Hepatocyte (in vitro differentiated cells): ENCODE measurements at regions not wholly inside any gene's neighbourhood (a gene's known extent, or its start where the extent isn't known, plus 50 kb on each side); places are given as distances from the start of the nearest gene placed in this dataset.

Experiments used
- DNase-seq: peaks from one replicate; pipeline ENCODE4 v3.0.0-alpha.2; 2016; ENCODE audit warnings: low spot score
- H2AFZ ChIP-seq: fragments of 200-600 bp; sonication (generic); 2 replicates; pipeline ENCODE4 v1.6.0; 2016; ENCODE audit warnings: antibody characterized with exemption, mild to moderate bottlenecking
- H3K27ac ChIP-seq: fragments of 200-600 bp; sonication (generic); 2 replicates; pipeline ENCODE4 v1.5.1; 2016; ENCODE audit warnings: mild to moderate bottlenecking
- H3K27me3 ChIP-seq: fragments of 200-600 bp; sonication (generic); 2 replicates; pipeline ENCODE4 v1.6.1; 2016
- H3K36me3 ChIP-seq: fragments of 200-600 bp; sonication (generic); replicated peaks from 2 replicates; pipeline ENCODE4 v1.5.1; 2016; ENCODE audit warnings: low read depth; ENCODE audit not compliant: insufficient read depth
- H3K4me1 ChIP-seq: fragments of 200-600 bp; sonication (generic); 2 replicates; pipeline ENCODE4 v1.5.1; 2016; ENCODE audit warnings: mild to moderate bottlenecking, moderate library complexity; ENCODE audit not compliant: insufficient read depth
- H3K4me2 ChIP-seq: fragments of 200-600 bp; sonication (generic); 2 replicates; pipeline ENCODE4 v1.6.0; 2016
- H3K4me3 ChIP-seq: fragments of 200-600 bp; sonication (generic); 2 replicates; pipeline ENCODE4 v1.5.1; 2016; ENCODE audit warnings: mild to moderate bottlenecking
- H3K79me2 ChIP-seq: fragments of 200-600 bp; sonication (generic); 2 replicates; pipeline ENCODE4 v1.6.0; 2017; ENCODE audit warnings: mild to moderate bottlenecking
- H3K9me2 ChIP-seq: fragments of 200-600 bp; sonication (generic); replicated peaks from 2 replicates; pipeline ENCODE4 v1.6.0; 2017; ENCODE audit warnings: mild to moderate bottlenecking; ENCODE audit not compliant: insufficient read depth
- H3K9me3 ChIP-seq: fragments of 200-600 bp; sonication (generic); 2 replicates; pipeline ENCODE4 v1.5.1; 2016; ENCODE audit warnings: low read depth, mild to moderate bottlenecking
- H4K20me1 ChIP-seq: fragments of 200-600 bp; sonication (generic); 2 replicates; pipeline ENCODE4 v1.6.0; 2016; ENCODE audit warnings: mild to moderate bottlenecking; ENCODE audit not compliant: insufficient read depth, poor library complexity, severe bottlenecking
- EZH2 ChIP-seq: fragments of 200-600 bp; sonication (generic); IDR thresholded peaks from 2 replicates; pipeline ENCODE4 v1.6.1; 2016; ENCODE audit warnings: antibody characterized with exemption, mild to moderate bottlenecking, borderline replicate concordance
- EZH2phosphoT487 ChIP-seq: fragments of 200-600 bp; sonication (generic); IDR thresholded peaks from one replicate; pipeline ENCODE4 v1.6.1; 2018; ENCODE audit warnings: antibody characterized with exemption, mild to moderate bottlenecking, low read depth, moderate library complexity; ENCODE audit not compliant: unreplicated experiment, severe bottlenecking
- WGBS: methylation state at CpG from one replicate; pipeline ENCODE4 v1.1.6; 2016; ENCODE audit warnings: low lambda C conversion rate; ENCODE audit errors: missing lambda C conversion rate; 5-methylcytosine and 5-hydroxymethylcytosine counted together
- TF ChIP-seq, protein P1 (sequence below): fragments of 200-600 bp; sonication (generic); IDR thresholded peaks from 2 replicates; pipeline ENCODE4 v1.5.1; 2016; ENCODE audit warnings: antibody characterized with exemption, mild to moderate bottlenecking; ENCODE audit not compliant: poor library complexity

DNA sequence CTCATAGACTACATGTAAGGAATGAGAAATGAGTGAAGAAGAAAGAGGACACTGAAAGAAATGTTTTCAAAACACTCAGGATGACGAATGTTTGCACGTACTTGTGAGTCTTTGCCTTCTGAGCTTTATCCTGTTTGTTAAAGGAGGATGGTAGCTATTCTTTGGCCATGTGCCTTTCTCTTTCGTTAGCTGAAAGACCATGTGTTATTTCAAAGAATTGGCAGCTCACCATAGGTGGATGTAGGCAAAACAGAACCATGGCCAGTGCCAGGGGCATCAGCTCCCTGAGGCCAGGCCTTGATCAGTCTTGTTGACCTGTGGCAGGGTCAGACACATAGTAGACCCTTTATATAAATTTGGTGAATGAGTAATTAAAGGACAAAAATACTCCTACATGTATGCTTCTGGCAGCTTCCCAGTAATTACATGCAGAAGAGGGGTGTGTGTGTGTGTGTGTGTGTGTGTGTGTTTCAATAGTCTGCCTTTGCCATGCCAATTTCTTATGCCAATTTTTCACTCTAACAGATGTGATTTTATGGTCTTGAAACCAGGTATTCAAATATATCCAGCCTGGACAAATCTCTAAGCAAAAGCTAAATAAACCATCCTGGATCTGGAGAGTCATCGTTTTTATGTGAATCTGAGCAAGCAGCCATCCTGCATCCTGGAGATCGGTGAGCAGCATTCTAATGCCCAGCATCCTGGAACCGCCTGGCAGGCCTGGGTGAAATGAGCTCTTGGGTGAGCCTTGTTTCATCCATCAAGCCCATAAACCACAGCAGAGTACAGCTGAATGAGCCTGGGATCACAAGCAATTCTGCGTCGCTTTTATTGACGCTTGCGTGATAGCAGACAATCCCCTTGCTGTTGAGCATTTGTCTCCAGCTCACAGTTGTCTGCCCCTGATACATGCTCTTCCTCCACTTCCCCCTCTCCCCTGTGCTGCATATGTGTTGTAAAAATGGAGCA, 475.4 kb downstream of the MED10 start:
- no peak overlapping the region for H2AFZ ChIP-seq
- TF ChIP-seq, protein P1, sequence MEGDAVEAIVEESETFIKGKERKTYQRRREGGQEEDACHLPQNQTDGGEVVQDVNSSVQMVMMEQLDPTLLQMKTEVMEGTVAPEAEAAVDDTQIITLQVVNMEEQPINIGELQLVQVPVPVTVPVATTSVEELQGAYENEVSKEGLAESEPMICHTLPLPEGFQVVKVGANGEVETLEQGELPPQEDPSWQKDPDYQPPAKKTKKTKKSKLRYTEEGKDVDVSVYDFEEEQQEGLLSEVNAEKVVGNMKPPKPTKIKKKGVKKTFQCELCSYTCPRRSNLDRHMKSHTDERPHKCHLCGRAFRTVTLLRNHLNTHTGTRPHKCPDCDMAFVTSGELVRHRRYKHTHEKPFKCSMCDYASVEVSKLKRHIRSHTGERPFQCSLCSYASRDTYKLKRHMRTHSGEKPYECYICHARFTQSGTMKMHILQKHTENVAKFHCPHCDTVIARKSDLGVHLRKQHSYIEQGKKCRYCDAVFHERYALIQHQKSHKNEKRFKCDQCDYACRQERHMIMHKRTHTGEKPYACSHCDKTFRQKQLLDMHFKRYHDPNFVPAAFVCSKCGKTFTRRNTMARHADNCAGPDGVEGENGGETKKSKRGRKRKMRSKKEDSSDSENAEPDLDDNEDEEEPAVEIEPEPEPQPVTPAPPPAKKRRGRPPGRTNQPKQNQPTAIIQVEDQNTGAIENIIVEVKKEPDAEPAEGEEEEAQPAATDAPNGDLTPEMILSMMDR: no peak
- TF ChIP-seq EZH2phosphoT487 (no peak), EZH2 (no peak)
- no peaks in the 10 kb centered on the region for H3K27me3 ChIP-seq
- no peak overlapping the region for H3K4me3 ChIP-seq
- H3K4me1 ChIP-seq: no peaks in the 10 kb centered on the region
- H3K79me2 ChIP-seq: no peaks in the 10 kb centered on the region
- no peak for DNase-seq
- no peaks in the 10 kb centered on the region for H3K9me3 ChIP-seq
- no peaks in the 10 kb centered on the region for H3K36me3 ChIP-seq
- no peaks in the 10 kb centered on the region for H3K9me2 ChIP-seq
- H3K27ac ChIP-seq: no peak overlapping the region
- no peaks in the 10 kb centered on the region for H4K20me1 ChIP-seq
- no peak overlapping the region for H3K4me2 ChIP-seq
- 87% methylated on average over 10 of the region's 10 CpGs for WGBS

DNA sequence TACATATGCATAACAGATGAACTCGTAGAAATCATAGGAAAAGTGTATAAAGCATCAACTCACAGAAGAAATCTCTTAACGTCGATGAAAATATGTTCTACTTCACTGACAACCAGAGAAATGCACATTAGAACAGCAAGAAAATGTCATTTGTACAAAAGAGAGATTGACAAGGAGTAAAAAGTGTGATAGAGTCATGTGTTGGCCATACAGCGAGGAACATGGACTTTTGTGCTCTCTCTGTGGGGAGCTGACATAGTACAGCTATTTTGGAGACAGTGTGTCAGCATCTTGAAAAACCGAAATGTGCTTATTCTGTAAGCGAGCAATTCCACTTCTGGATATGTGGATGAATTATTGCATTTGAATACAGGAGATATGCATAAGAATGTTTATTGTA, 477.9 kb downstream of the ICE1 start:
- no peak for TF ChIP-seq EZH2
- H4K20me1 ChIP-seq: no peaks in the 10 kb centered on the region
- 93% methylated on average over 6 of the region's 6 CpGs for WGBS
- no peak for DNase-seq
- H3K4me1 ChIP-seq: no peaks in the 10 kb centered on the region
- no peaks in the 10 kb centered on the region for H3K79me2 ChIP-seq
- H3K36me3 ChIP-seq: no peaks in the 10 kb centered on the region
- no peak overlapping the region for H2AFZ ChIP-seq
- H3K4me3 ChIP-seq: no peak overlapping the region
- H3K27me3 ChIP-seq: no peaks in the 10 kb centered on the region
- no peak overlapping the region for H3K27ac ChIP-seq
- no peaks in the 10 kb centered on the region for H3K9me2 ChIP-seq
- H3K4me2 ChIP-seq: no peak overlapping the region
- no peaks in the 10 kb centered on the region for H3K9me3 ChIP-seq

DNA sequence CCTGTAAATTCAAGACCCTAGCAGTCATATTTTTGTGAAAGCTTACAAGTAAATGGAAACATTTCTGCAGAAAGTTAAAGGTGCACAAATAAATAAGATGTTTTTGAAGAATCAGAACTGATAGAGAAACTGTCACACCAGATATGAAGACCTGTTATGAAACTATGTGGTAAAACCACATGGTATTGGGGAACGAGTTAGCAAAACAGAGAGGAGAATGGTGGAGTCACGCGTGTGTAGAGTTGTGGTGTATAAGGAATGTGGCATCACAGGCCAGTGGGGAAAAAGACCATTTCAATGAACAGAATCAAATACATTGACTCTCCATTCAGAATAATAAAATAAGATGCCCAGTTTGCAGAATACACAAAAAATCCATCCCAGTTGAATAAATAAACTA, 477.2 kb downstream of the ICE1 start:
- Histone ChIP-seq H3K36me3 (no peaks in the 10 kb centered on the region), H3K27ac (no peak overlapping the region), H2AFZ (no peak overlapping the region), H3K4me2 (no peak overlapping the region), H3K4me3 (no peak overlapping the region), H3K79me2 (no peaks in the 10 kb centered on the region), H4K20me1 (no peaks in the 10 kb centered on the region), H3K9me3 (no peaks in the 10 kb centered on the region), H3K4me1 (no peaks in the 10 kb centered on the region), H3K27me3 (no peaks in the 10 kb centered on the region), H3K9me2 (no peaks in the 10 kb centered on the region)
- 91% methylated on average over 3 of the region's 3 CpGs for WGBS
- TF ChIP-seq, protein P1: no peak
- TF ChIP-seq EZH2phosphoT487 (no peak), EZH2 (no peak)
- no peak for DNase-seq

DNA sequence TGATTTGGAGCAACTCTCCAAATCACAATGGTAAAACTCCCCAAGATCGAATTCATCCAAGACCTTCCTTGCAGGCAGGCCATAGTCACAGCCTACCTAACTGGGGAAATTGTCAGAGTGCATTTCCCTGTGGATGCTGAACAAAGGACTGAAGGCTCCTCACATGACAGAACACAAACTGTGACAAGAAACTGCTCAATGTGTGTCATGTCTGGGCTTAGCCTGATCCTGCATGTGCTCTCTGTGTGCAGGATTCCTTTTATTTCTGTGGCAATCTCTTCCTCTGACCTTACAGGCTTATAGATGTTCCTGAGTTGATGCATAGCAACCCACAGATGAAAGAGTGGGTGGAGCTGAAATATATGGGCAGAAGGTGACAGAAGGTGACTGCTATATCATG, 465.8 kb downstream of the ICE1 start:
- Histone ChIP-seq H4K20me1 (no peaks in the 10 kb centered on the region), H3K27me3 (peaks cover 10% of the 10 kb centered on the region), H3K9me3 (no peaks in the 10 kb centered on the region), H3K79me2 (no peaks in the 10 kb centered on the region), H3K27ac (no peak overlapping the region), H3K4me2 (no peak overlapping the region), H2AFZ (no peak overlapping the region), H3K36me3 (no peaks in the 10 kb centered on the region), H3K9me2 (no peaks in the 10 kb centered on the region), H3K4me1 (no peaks in the 10 kb centered on the region), H3K4me3 (no peak overlapping the region)
- DNase-seq: no peak
- 88% methylated on average over 1 of the region's 1 CpG for WGBS
- TF ChIP-seq, protein P1: no peak
- no peak for TF ChIP-seq EZH2phosphoT487
- no peak for TF ChIP-seq EZH2
